Gastrocnemius medialis (tissue), 4 donors: ENCODE measurements at regions not wholly inside any gene's neighbourhood (a gene's known extent, or its start where the extent isn't known, plus 50 kb on each side); places are given as distances from the start of the nearest gene placed in this dataset.
A peak's percentile ranks its signal among the peaks of the same experiment; 100 is the strongest.
"Not testable (repeated sequence)": the region's sequence is repeated elsewhere in the genome, so short reads cannot be mapped to it uniquely, and the experiment has no call there.

Experiments
- ATAC-seq, 2 donors: fragments of 150-250 bp; one replicate each; pipeline ENCODE4 v1.9.1; 2016
- DNase-seq, 2 donors: peaks; one replicate each; pipeline ENCODE4 v3.0.0-alpha.2; 2019
- H3K27ac ChIP-seq, 4 donors: fragments of 200-600 bp; sonication (generic); 1 replicate in 1 of 4; 2 replicates in 3 of 4; pipeline ENCODE4 v1.5.1; 2016 to 2018; ENCODE audit warnings: mild to moderate bottlenecking in 2 of 4, moderate library complexity in 1 of 4
- H3K27me3 ChIP-seq, 3 donors: fragments of 200-600 bp; sonication (generic) in 2 of 3; 1 replicate in 1 of 3; 2 replicates in 2 of 3; pipeline versions ENCODE4 v1.5.1 to v1.6.0; 2016 to 2019; ENCODE audit warnings: mild to moderate bottlenecking in 1 of 3, moderate library complexity in 1 of 3
- H3K36me3 ChIP-seq, 2 donors: fragments of 200-600 bp; sonication (generic) in 1 of 2; one replicate each; pipeline ENCODE4 v1.5.1; 2017 to 2018
- H3K4me1 ChIP-seq, 2 donors: fragments of 200-600 bp; sonication (generic) in 1 of 2; one replicate each; pipeline ENCODE4 v1.5.1; 2016 to 2017; ENCODE audit warnings: mild to moderate bottlenecking in 2 of 2
- H3K4me3 ChIP-seq, 4 donors: fragments of 200-600 bp; sonication (generic) in 3 of 4; 1 replicate in 1 of 4; 2 replicates in 3 of 4; pipeline ENCODE4 v1.5.1; 2016 to 2019; ENCODE audit warnings: mild to moderate bottlenecking in 2 of 4
- H3K9me3 ChIP-seq, 3 donors: fragments of 200-600 bp; sonication (generic) in 2 of 3; 1 replicate in 1 of 3; 2 replicates in 2 of 3; pipeline ENCODE4 v1.5.1; 2016 to 2019
- CTCF ChIP-seq, 5 experiments: fragments of 450-650 bp in 3 of 5; fragments of 200-600 bp in 2 of 5; sonication (generic) in 2 of 5; IDR thresholded peaks in 4 of 5; conservative IDR thresholded peaks in 1 of 5; 1 replicate in 4 of 5; 2 replicates in 1 of 5; pipeline ENCODE4 v1.5.1; 2016 to 2019; ENCODE audit warnings: antibody characterized with exemption in 5 of 5, mild to moderate bottlenecking in 3 of 5, moderate library complexity in 3 of 5
- POLR2A ChIP-seq, 2 donors: fragments of 450-650 bp; IDR thresholded peaks; one replicate each; pipeline ENCODE4 v1.6.1; 2017; ENCODE audit warnings: antibody characterized with exemption in 2 of 2, mild to moderate bottlenecking in 2 of 2, moderate library complexity in 2 of 2
- in situ Hi-C, 4 donors: fragments of 200-750 bp; cut with MboI; loops; one replicate each; pipeline versions ENCODE4 v1.15.0 to v1.8.0; 2017; ENCODE audit warnings: low sequenced_read_pairs in 4 of 4
- intact Hi-C: fragments of 100-400 bp; cut with DNase I; formaldehyde crosslinking; loops from one replicate; pipeline ENCODE4 v1.15.1; 2023; ENCODE audit warnings: low total_unique reads

DNA sequence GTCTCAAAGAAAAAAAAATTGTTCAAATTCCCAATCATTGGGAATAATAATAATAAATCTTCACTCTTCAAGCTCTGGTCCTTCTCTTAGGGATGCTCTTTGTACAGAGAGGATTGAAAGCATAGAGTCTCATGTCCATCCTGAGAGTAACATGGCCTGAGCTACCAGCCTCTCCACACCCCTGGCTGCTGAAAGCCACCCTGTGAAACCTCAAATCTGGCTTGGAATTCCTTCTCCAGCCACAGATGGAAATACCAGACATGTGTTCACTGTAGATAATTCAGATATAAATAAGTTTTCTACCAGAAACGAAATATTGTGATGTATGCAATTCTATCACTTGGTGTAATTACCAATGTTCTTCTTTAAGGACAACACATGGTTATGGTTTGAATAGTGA is 140.6 kb downstream of the ARSF start:
- Histone ChIP-seq H3K4me1 (no peaks in the 10 kb centered on the region), H3K9me3 (no peaks in the 10 kb centered on the region), H3K4me3 (no peak overlapping the region), H3K27ac (no peak overlapping the region), H3K36me3 (no peaks in the 10 kb centered on the region), H3K27me3 (no peaks in the 10 kb centered on the region)
- ATAC-seq (no peak), DNase-seq (no peak)
- TF ChIP-seq CTCF (IDR thresholded peaks at IDR 0.05 in 4 of 5, conservative IDR thresholded peaks at IDR 0.05 in 1 of 5), result no peak
- TF ChIP-seq POLR2A (IDR thresholded peaks at IDR 0.05), result no peak
- in situ Hi-C loops, result no loop called here
- intact Hi-C loops, result no loop called here

GRCh38 chrX:3178329-3178728 is 137.1 kb downstream of the ARSF start:
- Histone ChIP-seq H3K9me3 (no peaks in the 10 kb centered on the region), H3K4me3 (no peak overlapping the region), H3K36me3 (no peaks in the 10 kb centered on the region), H3K27ac (no peak overlapping the region), H3K4me1 (no peaks in the 10 kb centered on the region), H3K27me3 (no peaks in the 10 kb centered on the region)
- intact Hi-C loops, result no loop called here
- in situ Hi-C loops, result no loop called here
- ATAC-seq (no peak), DNase-seq (no peak)
- TF ChIP-seq CTCF (IDR thresholded peaks at IDR 0.05 in 4 of 5, conservative IDR thresholded peaks at IDR 0.05 in 1 of 5) (no peak), POLR2A (IDR thresholded peaks at IDR 0.05) (no peak)

- Histone ChIP-seq H3K27me3 (no peaks in the 10 kb centered on the region), H3K36me3 (no peaks in the 10 kb centered on the region), H3K4me3 (no peak overlapping the region), H3K9me3 (no peaks in the 10 kb centered on the region), H3K27ac (no peak overlapping the region), H3K4me1 (no peaks in the 10 kb centered on the region)
- intact Hi-C loops, result no loop called here
- TF ChIP-seq POLR2A (IDR thresholded peaks at IDR 0.05) (no peak), CTCF (IDR thresholded peaks at IDR 0.05 in 4 of 5, conservative IDR thresholded peaks at IDR 0.05 in 1 of 5) (no peak)
- ATAC-seq, result no peak
- in situ Hi-C loops, result no loop called here
- DNase-seq, result no peak
These were observed 136.6 kb downstream of the ARSF start for GRCh38 chrX:3177851-3178250.

DNA sequence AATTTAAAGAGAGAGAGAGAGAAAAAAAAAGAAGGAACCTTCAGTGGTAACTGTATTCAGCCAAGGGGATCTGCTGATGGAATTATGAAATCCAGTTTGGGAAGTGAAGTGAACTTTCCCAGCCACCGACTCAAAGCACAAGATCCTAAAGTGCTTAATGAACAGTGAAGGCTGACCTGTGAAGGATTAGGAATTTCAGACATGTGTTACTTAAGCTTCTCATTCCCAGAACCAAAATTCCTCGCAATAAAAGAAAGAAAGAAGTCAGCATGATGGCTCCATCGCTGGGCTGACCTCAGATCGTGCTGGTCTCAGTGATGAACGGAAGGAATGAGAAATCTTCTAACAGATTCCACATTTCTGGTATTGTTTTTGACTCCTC is 135.2 kb downstream of the ARSF start:
- no peaks in the 10 kb centered on the region for H3K4me1 ChIP-seq
- no peaks in the 10 kb centered on the region for H3K36me3 ChIP-seq
- TF ChIP-seq CTCF (IDR thresholded peaks at IDR 0.05 in 4 of 5, conservative IDR thresholded peaks at IDR 0.05 in 1 of 5), result no peak
- no peak for TF ChIP-seq POLR2A (IDR thresholded peaks at IDR 0.05)
- ATAC-seq (no peak), DNase-seq (peak in 1 of 2 donors; percentile 8)
- in situ Hi-C loops, result no loop called here
- no peak overlapping the region for H3K4me3 ChIP-seq
- H3K27me3 ChIP-seq, result no peaks in the 10 kb centered on the region
- intact Hi-C loops, result no loop called here
- H3K9me3 ChIP-seq, result no peaks in the 10 kb centered on the region
- H3K27ac ChIP-seq, result peak overlapping the region in 1 of 4 donors; percentile 22

- in situ Hi-C loops, result no loop called here
- no peak for TF ChIP-seq CTCF (IDR thresholded peaks at IDR 0.05 in 4 of 5, conservative IDR thresholded peaks at IDR 0.05 in 1 of 5)
- no peak for TF ChIP-seq POLR2A (IDR thresholded peaks at IDR 0.05)
- Histone ChIP-seq H3K27ac (no peak overlapping the region), H3K27me3 (no peaks in the 10 kb centered on the region), H3K4me1 (no peaks in the 10 kb centered on the region), H3K4me3 (no peak overlapping the region), H3K9me3 (no peaks in the 10 kb centered on the region), H3K36me3 (no peaks in the 10 kb centered on the region)
- ATAC-seq, result no peak
- intact Hi-C loops, result no loop called here
- DNase-seq, result no peak
These were observed 134.6 kb downstream of the ARSF start for GRCh38 chrX:3175659-3176438.

DNA sequence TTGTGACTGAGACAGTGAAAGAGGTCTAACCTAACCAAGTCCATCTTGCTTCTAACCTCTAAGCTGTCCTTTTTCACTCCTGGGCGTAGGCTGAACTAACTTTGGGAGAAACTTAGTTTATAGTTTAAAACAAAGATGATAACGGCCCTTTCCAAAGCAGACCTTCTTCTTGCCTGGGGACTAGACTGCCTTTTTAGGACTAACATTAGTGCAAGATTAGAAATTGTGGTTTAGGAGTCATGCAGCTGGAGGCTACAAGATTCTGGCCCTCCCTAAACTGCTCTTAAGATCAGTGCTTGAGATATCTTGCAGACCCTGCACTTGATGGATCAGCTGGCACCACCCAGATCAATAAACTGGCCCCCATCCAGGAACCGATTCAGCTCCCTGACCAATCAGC is 130.9 kb downstream of the ARSF start:
- H3K9me3 ChIP-seq, in situ Hi-C loops, intact Hi-C loops, H3K27ac ChIP-seq, H3K27me3 ChIP-seq, H3K4me3 ChIP-seq, DNase-seq, H3K36me3 ChIP-seq, ATAC-seq, H3K4me1 ChIP-seq: not testable (repeated sequence)
